Activated effector memory CD4-positive, alpha-beta T cell treated with anti-CD3 and anti-CD28 coated beads, Interleukin-2, amount 50 U/mL, for 16 hours (primary cell): ENCODE measurements at regions not wholly inside any gene's neighbourhood (a gene's known extent, or its start where the extent isn't known, plus 50 kb on each side); places are given as distances from the start of the nearest gene placed in this dataset.

Experiments used
- DNase-seq: peaks from one replicate; pipeline ENCODE4 v3.0.0-alpha.2; 2020

DNA sequence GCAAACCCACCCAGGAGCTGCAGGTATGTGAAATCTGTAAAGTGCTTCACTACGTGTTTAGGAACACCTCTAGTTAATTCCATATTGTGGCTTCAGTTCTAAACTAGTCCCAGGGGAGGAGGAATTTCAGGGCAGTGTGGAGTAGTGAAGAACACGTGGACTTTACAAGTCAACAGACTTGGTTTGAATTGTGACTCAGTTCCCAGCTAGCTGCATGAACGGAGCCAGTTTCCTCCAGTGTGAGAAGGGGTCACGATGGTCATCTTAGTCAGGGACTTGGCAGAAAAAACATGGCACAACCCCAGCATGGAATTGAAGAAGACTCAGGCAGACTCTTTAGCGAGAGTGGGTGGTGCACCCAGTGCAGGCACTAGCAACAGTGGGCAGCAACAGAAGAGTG, 175.7 kb upstream of the UBL3 start:
- DNase-seq: no peak

DNA sequence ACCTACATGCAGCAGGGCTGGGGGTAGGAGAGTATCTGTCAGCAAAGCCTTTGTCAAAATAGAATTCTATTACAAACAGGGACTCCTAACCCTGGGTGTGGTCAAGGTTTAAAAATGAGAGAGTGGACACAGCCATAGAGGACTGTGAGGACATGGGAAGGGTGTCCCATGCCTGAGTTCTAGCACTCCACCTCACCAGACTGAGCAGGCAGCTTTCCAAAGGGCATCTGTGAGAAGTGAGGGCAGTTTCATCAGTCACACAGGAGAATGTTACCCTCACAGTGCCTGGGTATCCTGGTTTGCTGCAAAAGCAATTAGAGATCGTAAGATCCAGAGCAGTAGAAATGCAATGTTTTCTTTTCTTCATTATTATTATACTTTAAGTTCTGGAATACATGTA, 174.9 kb upstream of the UBL3 start:
- DNase-seq: no peak

DNA sequence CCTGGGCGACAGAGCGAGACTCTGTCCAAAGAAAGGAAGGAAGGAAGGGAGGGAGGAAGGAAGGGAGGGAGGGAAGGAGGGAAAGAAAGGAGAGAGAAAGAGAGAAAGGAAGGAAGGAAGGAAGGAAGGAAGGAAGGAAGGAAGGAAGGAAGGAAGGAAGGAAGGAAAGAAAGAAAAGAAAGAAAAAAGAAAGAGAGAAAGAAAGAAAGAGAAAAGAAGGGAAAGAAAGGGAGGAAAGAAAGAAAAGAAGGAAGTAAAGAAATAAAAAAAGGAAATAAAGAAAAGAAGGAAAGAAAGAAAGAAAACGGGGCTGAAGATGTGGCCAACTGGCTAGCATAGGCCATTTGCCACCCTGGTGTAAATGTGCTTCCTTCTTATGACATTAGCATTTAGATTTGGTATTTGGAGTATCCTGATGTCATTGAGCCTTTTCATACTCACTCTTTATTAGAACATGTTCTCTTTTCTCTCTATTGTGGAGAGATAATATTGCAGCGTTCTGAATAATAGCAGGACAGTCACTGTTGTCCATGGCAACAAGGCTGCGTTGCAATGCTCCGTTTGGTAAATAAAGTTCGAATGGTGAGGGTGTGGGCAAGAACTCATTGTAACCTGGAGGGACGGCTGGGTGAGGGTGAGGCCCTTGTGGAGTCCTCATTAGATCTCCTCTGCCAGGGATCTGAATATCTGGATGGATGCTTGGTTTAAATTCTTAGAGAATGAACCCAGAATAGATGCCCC, 173.9 kb upstream of the UBL3 start:
- DNase-seq: no peak

DNA sequence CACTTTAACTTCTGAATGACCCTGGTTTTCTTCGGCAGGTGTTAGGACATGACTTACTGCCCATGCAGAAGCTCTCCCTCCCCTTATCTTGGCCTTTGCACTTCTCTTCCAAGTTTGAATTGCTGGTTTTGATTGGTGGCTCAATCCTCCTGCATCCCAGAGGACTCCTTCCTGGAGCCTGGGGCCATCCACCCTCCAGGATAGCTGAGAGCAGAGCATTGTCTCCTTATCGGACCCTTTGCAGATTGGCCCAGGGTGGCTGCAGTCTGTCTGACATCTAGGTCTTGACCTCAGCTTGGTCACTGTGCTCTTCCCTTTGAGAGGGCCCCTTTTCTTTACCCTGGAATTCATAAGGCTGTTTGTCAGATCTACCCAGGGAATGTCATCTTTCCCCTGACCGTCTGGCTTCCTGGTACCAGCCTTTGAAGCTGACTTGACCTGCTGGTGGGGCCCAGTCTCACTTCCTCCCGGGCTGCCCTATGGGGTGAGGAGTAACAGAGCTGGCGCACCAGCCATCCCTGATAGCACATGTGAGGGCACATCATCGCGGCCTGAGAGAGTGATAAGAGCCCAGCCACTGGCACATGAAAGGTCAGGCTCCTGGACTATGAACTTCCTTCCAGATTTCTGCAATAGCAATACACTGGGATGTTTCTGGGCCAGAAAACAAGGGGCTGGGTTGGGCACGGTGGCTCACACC, 172.9 kb upstream of the UBL3 start:
- no peak for DNase-seq

DNA sequence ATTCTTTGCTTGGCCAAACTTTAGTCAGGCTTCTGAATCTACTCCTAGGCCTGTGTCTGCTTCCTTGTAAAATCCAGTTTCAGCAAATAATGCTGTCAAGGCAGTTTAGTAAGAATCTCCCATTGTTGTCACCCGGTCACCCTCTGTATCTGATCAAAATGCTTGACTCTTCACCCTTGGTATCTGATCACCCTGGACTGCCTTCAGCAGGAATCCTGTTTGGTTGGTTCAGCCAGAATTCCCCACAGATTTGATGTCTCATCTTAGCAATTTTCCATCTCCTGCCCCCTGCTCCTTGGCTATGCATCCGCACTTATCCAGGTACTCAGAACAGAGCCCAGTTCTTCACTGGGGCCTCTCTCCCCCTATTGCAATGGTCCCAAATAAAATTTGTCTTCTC, 172.4 kb upstream of the UBL3 start:
- no peak for DNase-seq

GRCh38 chr13:30022256-30022655, 171.8 kb upstream of the UBL3 start:
- DNase-seq: no peak

- no peak for DNase-seq
These were observed 171.2 kb upstream of the UBL3 start for GRCh38 chr13:30021611-30022010.

DNA sequence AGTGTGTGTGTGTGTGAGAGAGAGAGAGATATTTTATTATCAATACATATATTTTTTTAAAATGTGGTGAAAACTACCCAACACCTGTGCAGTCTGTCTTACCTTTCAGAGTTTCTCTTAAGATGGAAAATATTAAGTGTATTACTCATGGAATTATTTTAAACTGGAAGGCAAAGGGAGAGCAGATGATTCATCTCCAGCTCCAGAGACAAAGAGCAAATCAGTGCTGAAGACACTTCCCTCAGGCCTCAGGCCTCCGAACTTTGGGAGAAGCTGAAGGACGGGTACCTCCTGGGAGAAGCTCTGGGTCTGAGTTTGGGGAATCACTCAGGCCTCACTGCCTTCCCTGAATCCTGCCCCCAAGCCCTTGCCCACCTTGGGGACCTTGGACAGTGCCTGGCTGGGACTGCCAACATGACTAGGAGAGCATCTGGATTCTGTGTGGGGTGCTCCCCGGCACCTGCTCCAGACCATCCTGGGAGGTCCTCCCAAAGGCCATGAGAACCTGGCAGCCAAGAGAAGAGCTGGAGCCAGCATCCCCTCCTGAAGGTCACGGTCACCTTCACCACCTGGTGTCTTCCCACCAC, 170.4 kb upstream of the UBL3 start:
- no peak for DNase-seq

- DNase-seq: no peak
These were observed 169.5 kb upstream of the UBL3 start for GRCh38 chr13:30019648-30020626.

- DNase-seq: no peak
These were observed 167.5 kb upstream of the UBL3 start for GRCh38 chr13:30017880-30018279.

- DNase-seq: no peak
These were observed 166.0 kb upstream of the UBL3 start for GRCh38 chr13:30016398-30016797.

DNA sequence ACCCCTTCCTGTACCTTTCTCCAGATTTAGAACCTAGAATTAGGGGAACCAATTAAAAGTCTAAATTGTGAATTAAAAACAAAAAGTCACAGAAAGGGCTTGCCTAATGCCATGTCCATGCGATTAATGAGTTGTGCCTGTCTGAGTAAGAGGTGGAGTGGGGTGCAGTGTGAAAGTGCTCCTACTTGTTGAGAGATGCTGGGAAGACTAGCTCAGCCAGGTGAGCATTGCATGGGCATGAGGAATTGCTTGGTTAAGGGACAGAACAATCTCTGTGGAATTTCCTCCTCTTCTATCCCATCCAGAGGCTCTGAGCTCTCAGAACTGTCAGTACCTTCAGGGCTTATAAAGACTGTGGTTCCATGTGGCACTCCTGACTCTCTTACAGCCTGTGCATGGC, 159.0 kb upstream of the UBL3 start:
- no peak for DNase-seq

DNA sequence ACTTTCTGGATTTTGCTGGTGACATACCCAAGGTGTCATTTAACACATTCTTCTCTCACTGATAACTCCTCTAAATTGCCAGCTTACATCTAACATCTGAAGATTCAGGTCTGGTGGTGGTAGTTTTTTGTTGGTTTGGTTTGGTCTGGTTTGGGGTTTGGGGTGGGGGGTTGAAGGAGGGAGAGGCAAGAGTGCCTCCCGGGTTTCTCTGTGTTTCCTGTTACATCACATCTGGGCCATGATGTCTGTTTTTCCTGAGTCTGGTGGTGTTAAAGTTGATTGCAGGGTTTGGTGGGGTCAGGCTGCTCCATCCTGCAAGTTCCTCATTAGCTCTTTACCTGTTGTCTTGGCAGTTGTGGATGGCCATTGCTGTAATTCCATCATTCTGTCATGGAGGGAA, 155.8 kb upstream of the UBL3 start:
- DNase-seq: no peak

DNA sequence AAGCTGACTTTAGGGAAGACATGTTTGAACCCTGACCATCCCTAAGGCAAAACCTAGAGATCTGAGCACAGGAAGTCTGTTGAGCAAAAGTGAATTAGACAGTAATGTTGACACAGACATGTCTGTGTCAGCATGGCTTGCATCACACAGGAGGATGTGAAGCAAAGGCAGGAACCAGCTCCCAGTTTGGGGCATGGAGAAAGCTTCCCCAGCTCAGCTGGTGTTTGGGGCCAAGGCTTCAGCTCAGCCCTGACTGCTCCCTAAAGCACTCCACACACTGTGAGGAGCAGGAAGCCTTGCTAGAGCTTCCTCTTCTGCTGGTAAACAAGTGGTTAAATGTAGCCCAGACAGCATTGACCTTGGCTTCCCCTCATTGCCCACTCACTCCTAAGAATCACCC, 153.8 kb upstream of the UBL3 start:
- no peak for DNase-seq

GRCh38 chr13:30002577-30002976, 152.2 kb upstream of the UBL3 start:
- DNase-seq: no peak

DNA sequence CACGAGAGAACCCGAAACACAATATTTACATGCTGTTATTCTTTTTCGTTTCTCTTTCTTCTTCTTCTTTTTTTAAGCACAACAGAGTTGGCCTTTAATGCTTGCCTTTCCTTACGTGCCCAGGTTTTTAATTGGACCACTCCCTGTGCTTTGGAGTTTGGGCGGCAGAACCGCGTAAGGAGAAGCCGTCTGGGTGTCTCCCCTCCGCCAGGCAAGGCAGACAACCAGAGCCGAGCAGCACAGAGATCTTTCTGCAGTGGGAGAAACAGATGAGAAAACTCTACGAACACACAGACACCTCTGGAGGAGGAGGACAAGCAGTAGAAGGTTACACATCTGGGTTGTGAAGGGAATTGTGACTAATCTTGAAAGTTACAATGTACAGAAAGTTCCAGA, 150.0 kb upstream of the UBL3 start:
- DNase-seq: no peak

DNA sequence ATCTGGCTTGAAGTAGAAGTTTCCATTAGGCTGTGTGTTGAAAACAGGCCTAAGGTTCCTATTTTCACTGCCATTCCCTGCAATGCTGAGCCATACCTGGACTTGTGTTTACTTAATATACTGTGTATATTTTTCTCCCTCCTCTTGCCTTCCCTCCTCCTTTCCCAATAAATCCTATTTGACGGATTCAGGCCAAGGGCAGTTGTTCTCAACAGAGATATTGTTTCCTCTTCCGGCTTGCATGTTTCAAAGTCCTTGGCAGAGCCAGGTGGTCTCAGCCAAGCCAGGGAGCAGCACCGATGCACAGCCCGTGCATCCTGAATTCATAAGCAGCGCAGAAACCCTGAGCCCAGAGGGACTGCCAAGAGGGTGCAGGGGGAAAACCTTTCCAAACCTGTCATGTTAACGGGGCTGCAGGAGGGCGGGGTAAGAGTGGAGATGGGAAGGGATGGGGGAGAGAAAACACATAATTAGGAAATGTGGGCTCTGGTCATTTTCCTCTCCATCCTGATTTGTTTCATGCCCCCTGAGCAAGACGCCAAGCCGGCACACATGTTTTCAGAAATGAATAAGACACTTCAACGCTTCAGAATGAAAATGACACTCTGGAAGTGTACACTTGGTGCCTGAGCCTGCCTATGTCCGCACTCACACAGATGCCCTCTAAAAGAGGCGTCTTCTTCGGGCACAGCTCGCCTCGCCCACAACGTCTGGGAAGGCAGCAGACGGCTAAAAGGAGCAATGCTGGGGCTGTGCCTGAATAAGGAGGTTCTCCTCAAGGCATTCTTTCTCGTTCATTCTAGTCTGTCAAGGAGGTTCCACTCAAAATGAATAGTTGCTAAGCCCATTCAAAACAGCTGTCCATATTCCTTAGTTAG, 149.3 kb upstream of the UBL3 start:
- DNase-seq: no peak

DNA sequence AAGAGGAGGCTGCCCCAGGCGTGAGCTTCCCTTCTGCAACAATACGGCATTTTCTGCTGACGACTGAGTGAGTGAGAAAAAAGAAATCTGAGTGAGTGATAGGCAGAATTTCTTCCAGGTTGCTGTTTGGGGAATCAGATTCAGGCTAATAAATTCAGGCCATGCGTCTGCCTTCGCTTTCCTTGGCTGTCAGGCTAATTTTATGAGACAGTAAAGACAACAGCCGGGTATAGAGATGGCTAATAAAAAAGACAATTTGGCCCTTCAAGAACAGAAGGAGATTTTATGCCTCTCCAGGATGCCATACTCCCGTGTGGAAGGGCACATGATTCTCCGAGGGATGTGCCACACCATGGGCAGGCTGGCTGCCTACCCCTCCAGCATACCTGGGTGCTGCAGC, 145.9 kb upstream of the UBL3 start:
- no peak for DNase-seq

DNA sequence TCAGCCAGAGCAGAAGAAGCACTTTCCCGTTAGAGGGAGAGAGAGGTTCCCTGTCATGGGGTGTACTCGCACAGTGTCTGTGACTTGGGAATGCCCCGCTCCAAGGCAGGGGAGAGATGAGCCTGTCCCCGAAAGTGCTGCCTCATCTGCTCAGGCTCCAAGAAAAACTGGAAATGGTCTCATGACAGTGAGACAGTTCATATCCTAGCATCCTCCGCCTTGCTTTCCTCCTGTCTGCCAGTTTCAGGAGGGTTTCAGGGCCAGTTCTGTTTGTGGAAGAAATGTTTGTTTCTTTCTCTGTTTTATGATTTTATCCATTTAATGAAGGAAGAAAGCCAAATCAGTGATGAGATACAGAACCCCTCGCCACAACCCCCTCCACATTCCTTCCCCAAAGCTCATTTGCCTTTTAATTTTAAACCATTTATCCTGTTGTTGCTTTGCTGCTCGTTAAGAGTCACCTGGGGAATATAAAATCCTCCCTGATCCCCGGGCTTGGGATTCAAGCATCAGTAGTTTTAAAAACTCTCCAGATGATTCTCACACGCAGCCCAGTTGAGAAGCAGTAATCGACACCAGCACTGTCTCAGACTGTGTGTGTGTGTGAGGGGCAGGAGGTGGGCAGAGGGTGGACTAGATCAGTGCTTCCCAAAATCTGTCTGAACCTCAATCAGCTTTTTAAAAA, 144.6 kb upstream of the UBL3 start:
- DNase-seq: no peak

GRCh38 chr13:29993716-29994488, 143.5 kb upstream of the UBL3 start:
- no peak for DNase-seq

- no peak for DNase-seq
These were observed 142.8 kb upstream of the UBL3 start for GRCh38 chr13:29993196-29993595.
